GM19397 (cell line): ENCODE measurements at regions not wholly inside any gene's neighbourhood (a gene's known extent, or its start where the extent isn't known, plus 50 kb on each side); places are given as distances from the start of the nearest gene placed in this dataset.

Source experiments
- ATAC-seq: cut with Tn5 transposase; IDR thresholded peaks from one replicate; pipeline ENCODE4 v1.9.1; 2021; ENCODE audit warnings: mild to moderate bottlenecking, moderate library complexity; ENCODE audit not compliant: unreplicated experiment

DNA sequence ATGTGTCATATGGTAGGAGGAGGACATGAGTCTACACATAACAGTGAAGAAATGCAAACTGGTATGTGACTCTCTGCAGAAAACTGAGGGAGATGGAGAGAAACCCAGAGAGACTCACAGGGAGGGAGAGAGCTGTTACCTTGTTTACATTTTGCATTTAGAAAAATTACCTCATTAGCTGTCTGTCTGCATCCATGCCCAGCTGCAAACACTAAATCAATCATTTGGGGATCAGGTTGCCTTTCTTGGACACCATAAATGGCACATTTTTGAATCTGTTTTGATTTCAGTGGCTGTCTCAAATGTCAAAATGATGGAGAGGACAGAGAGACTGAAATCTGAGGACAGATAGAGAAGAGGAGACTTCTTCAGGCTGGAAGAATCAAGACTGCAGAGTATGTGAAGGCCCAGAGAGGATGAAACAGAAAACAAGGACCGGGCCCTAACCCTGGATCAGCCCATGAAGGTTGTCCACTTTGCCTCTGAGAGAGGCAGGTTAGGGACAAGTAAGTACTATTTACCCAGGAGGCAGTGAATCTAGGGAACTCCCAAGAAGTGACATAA, 92.2 kb downstream of the UNC5CL start:
- ATAC-seq, result no peak

DNA sequence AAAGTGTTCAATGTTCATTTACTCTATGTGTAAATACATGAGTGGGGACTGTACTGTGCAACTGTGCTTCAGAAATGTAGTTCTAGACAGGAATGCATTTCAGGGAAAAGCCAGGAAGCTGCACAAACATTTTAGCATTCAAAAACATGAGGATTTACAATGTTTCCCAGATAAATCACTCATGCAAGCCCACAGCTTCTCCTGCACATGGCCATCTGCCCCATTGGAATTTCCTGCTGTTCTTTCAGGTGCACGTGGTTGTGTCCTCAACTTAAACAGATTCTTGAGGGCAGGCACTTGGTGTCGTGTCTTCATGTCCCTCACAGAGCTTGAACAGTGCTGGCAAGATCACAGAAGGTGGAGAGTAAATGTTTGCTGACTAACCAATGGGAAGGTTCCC, 101.5 kb downstream of the UNC5CL start:
- no peak for ATAC-seq

GRCh38 chr6:40936818-40937251, 102.2 kb downstream of the UNC5CL start:
- ATAC-seq, result no peak

- ATAC-seq, result no peak
Observed at GRCh38 chr6:40933864-40934263, 105.2 kb downstream of the UNC5CL start.

DNA sequence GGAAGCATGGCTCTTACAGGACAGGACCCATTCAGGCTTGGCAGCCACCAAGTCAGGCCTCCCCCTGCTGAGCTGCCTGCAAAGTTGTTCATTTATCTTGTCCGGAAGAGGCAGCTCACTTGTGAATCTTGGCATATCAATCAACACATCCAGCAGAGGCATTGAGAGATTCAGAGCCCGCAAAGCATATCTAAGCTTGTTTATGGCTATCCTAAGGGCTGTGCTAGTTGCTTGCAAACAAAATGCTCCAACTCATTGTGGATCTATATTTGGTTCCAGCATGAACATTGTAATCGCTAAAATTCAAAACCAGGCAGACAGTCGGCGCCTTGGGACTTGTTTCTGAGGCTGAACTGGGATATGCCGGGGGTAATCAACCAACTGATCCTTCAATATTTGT, 106.1 kb downstream of the UNC5CL start:
- no peak for ATAC-seq

GRCh38 chr6:40932366-40932765, 106.7 kb downstream of the UNC5CL start:
- ATAC-seq, result no peak

GRCh38 chr6:40931931-40932330, 107.1 kb downstream of the UNC5CL start:
- no peak for ATAC-seq

- no peak for ATAC-seq
Observed at GRCh38 chr6:40930555-40930954, 108.5 kb downstream of the UNC5CL start.

- no peak for ATAC-seq
Observed at GRCh38 chr6:40930045-40930444, 109.0 kb downstream of the UNC5CL start.

- no peak for ATAC-seq
Observed at GRCh38 chr6:40929176-40929575, 109.8 kb downstream of the UNC5CL start.

- ATAC-seq, result no peak
Observed at GRCh38 chr6:40928763-40929162, 110.3 kb downstream of the UNC5CL start.

DNA sequence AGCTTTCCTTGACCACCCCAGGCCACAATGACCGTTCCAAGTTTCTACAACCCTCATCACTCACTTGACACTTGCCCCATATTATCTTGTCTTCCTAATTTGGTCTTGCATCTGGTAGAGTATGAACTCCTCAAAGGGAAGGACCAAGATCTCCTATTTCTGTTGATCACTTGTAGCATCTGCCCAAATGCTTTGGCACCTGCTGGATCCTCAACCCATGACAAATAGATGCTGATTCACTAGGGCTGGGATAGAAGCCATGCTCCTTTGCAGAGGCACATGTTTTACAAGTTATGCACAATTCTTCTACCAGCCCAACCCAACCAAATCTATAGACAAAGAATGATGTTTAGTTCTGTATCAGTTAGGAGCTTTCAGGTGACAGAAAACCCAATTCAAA, 110.7 kb downstream of the UNC5CL start:
- no peak for ATAC-seq

- ATAC-seq, result no peak
Observed at GRCh38 chr6:40925341-40925740, 113.7 kb downstream of the UNC5CL start.

GRCh38 chr6:40924839-40925238, 114.2 kb downstream of the UNC5CL start:
- no peak for ATAC-seq

DNA sequence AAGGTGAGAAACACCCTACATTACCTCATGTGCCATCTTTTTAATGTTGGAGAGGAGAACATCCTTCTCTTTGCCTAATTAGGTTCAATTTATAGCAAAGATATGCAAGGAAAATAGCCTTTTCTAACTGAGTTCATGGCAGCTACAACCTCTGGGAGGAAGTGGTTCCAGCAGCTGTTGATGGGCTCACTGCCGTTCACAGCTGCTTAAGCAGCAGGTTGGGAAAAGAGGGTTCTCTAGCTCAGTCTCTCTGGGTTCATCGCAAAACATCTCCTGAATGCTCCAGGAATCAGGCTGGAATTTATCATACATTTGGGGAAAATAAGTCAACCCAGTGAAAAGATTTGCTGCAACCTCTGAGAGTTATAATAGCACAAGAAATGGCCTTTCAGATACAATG, 115.1 kb downstream of the UNC5CL start:
- ATAC-seq, result no peak

DNA sequence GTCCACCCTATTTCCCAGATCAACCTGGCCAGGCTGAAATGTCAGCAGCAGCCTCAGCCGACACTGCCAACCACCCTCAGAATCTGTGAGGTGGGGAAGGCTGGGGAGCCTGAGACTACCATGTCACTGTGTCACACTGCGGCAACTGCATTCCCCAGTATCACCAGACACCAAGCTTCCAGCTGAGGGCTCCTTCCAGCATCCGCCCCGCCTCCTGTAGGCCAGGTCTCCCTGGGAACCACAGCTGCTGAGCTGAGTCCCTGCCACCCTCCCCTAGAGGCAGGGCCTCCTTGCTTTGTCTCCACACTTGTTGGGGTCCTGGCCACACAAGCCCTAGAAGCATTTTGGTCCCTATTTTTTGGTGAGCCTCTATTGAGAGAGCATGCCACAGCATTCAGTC, 115.7 kb downstream of the UNC5CL start:
- ATAC-seq, result no peak

GRCh38 chr6:40922281-40922680, 116.7 kb downstream of the UNC5CL start:
- no peak for ATAC-seq

GRCh38 chr6:40918040-40918651, 120.9 kb downstream of the UNC5CL start:
- no peak for ATAC-seq

DNA sequence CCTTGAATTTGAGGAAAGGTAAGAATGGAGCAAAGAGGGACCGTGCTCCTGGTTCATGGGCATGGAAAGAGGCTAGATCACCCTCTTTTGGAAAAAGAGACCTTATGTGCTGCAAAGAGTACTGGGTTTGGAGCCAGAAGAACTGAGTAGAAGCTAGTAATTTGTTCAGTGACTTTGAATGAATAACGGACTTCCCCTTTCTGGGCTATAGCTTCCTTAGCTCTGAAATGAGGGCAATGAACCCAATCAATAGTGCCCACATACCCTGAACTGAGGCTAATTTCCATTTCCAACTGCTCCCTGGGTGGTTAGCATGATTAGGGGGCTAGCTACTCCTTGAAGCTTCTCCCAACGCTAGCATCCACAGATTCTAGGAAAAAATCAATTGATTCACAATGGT, 121.4 kb downstream of the UNC5CL start:
- no peak for ATAC-seq

- ATAC-seq, result no peak
Observed at GRCh38 chr6:40916845-40917244, 122.2 kb downstream of the UNC5CL start.

- ATAC-seq, result no peak
Observed at GRCh38 chr6:40915165-40915564, 123.9 kb downstream of the UNC5CL start.

DNA sequence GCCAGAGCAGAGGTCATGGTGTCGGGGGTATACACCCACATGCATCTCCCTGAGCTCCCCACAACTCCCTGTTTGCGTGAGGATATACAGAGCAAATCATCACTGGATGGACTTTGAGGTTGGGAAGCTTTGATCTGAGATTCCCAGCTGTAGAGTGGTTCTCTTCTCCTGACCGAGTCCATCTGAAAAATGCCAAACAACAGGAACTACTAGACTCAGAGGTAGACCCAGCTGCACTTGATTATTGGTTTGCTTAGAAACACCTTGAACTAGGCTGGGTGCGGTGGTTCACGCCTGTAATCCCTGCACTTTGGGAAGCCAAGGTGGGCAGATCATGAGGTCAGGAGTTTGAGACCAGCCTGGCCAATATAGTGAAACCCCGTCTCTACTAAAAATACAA, 125.0 kb downstream of the UNC5CL start:
- no peak for ATAC-seq
